ENCODE measurements at regions not wholly inside any gene's neighbourhood (a gene's known extent, or its start where the extent isn't known, plus 50 kb on each side); places are given as distances from the start of the nearest gene placed in this dataset.
A peak's percentile ranks its signal among the peaks of the same experiment; 100 is the strongest.

- no peak for TF ChIP-seq SUZ12 (IDR thresholded peaks at IDR 0.05)
- TF ChIP-seq FOXA1 (IDR thresholded peaks at IDR 0.05): no peak
- TF ChIP-seq L3MBTL2 (conservative IDR thresholded peaks at IDR 0.05): no peak
- no peak for TF ChIP-seq FOXK2 (IDR thresholded peaks at IDR 0.05)
- no peak for TF ChIP-seq BHLHE40 (IDR thresholded peaks at IDR 0.05; ENCODE audit: borderline replicate concordance)
- no peak for TF ChIP-seq SP1 (IDR thresholded peaks at IDR 0.05)
- TF ChIP-seq LEF1 (IDR thresholded peaks at IDR 0.05; ENCODE audit: borderline replicate concordance): no peak
- TF ChIP-seq CTBP1 (IDR thresholded peaks at IDR 0.05; ENCODE audit: borderline replicate concordance): no peak
- TF ChIP-seq, protein P1, sequence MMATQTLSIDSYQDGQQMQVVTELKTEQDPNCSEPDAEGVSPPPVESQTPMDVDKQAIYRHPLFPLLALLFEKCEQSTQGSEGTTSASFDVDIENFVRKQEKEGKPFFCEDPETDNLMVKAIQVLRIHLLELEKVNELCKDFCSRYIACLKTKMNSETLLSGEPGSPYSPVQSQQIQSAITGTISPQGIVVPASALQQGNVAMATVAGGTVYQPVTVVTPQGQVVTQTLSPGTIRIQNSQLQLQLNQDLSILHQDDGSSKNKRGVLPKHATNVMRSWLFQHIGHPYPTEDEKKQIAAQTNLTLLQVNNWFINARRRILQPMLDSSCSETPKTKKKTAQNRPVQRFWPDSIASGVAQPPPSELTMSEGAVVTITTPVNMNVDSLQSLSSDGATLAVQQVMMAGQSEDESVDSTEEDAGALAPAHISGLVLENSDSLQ (IDR thresholded peaks at IDR 0.05): no peak
- TF ChIP-seq FOXM1 (IDR thresholded peaks at IDR 0.05; ENCODE audit: borderline replicate concordance): no peak
- no peak for TF ChIP-seq ZNF384 (IDR thresholded peaks at IDR 0.05)
- no peak for TF ChIP-seq HDGF (IDR thresholded peaks at IDR 0.05; ENCODE audit: borderline replicate concordance)
- TF ChIP-seq ARNT (IDR thresholded peaks at IDR 0.05): no peak
- no peak for TF ChIP-seq ELF4 (IDR thresholded peaks at IDR 0.05)
- no peak for TF ChIP-seq NFRKB (IDR thresholded peaks at IDR 0.05)
- TF ChIP-seq TARDBP (IDR thresholded peaks at IDR 0.05): no peak
- no peak for DNase-seq (ENCODE audit: extremely low spot score)
- CTCF ChIA-PET: no interaction called here
- POLR2A ChIA-PET: no interaction called here
Measured at GRCh38 chrX:76029385-76029784, 143.5 kb upstream of the PBDC1 start.

- TF ChIP-seq SUZ12 (IDR thresholded peaks at IDR 0.05) (no peak), HDGF (IDR thresholded peaks at IDR 0.05; ENCODE audit: borderline replicate concordance) (no peak), LEF1 (IDR thresholded peaks at IDR 0.05; ENCODE audit: borderline replicate concordance) (no peak), ELF4 (IDR thresholded peaks at IDR 0.05) (no peak), CTBP1 (IDR thresholded peaks at IDR 0.05; ENCODE audit: borderline replicate concordance) (no peak), ARNT (IDR thresholded peaks at IDR 0.05) (no peak), SP1 (IDR thresholded peaks at IDR 0.05) (no peak), BHLHE40 (IDR thresholded peaks at IDR 0.05; ENCODE audit: borderline replicate concordance) (no peak), FOXM1 (IDR thresholded peaks at IDR 0.05; ENCODE audit: borderline replicate concordance) (no peak), L3MBTL2 (conservative IDR thresholded peaks at IDR 0.05) (no peak), FOXA1 (IDR thresholded peaks at IDR 0.05) (no peak), FOXK2 (IDR thresholded peaks at IDR 0.05) (no peak), ZNF384 (IDR thresholded peaks at IDR 0.05) (no peak), NFRKB (IDR thresholded peaks at IDR 0.05) (no peak), TARDBP (IDR thresholded peaks at IDR 0.05) (no peak)
- TF ChIP-seq, protein P1 (IDR thresholded peaks at IDR 0.05): no peak
- POLR2A ChIA-PET: no interaction called here
- CTCF ChIA-PET: no interaction called here
- no peak for DNase-seq (ENCODE audit: extremely low spot score)
Measured at GRCh38 chrX:76064825-76065224, 108.0 kb upstream of the PBDC1 start.

DNA sequence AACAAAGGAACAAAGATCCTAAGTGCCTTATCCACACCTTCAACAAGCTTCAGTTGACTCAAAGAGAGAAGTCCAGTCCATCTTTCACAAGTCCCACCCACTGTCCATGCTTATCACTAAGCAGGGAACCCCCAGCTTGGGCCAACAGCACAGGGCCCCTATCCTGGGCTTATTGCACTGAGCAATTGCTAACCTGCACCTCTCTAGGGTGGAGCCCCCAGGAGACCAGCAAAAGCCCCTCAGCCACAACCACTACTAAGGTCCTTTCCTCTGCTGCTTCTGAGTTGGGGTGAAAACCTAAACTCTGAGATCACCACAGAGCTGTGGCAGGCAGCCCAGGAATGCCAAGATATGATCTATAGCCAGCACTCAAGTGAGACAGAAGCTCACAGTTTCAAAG lies 96.7 kb upstream of the PBDC1 start:
- ChIA-PET CTCF (no interaction called here), POLR2A (no interaction called here)
- no peak for TF ChIP-seq ELF4 (IDR thresholded peaks at IDR 0.05)
- no peak for DNase-seq (ENCODE audit: extremely low spot score)

DNA sequence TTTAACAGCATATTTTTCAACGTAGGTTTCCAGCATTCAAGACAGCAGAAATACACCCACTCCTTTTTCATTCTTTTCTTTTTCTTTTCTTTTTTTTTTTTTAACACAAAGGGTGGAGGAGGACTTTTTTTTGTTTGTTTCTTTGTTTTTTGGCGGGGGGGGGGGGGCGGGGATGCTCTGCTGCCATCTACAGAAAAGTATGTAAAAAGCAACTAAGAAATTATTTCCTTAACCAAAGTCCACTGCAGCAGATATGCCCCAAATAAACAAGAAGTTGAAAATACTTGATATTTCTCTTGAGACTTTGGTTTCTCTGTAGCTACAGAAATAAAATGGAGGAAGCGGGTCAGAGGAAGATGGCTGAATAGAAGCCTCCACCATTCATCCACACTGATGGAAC lies 63.2 kb upstream of the PBDC1 start:
- ChIA-PET POLR2A (no interaction called here), CTCF (no interaction called here)
- TF ChIP-seq ZNF384 (IDR thresholded peaks at IDR 0.05): peak; percentile 69
- no peak for TF ChIP-seq FOXM1 (IDR thresholded peaks at IDR 0.05; ENCODE audit: borderline replicate concordance)
- no peak for DNase-seq (ENCODE audit: extremely low spot score)
